Naive B cell (primary cell): ENCODE measurements at regions not wholly inside any gene's neighbourhood (a gene's known extent, or its start where the extent isn't known, plus 50 kb on each side); places are given as distances from the start of the nearest gene placed in this dataset.
"Not testable (repeated sequence)": the region's sequence is repeated elsewhere in the genome, so short reads cannot be mapped to it uniquely, and the experiment has no call there.

Experiments used
- ATAC-seq, 2 donors: fragments of 150-1000 bp; cut with Tn5 transposase; 2 replicates each; pipeline ENCODE4 v1.10.0; 2021; ENCODE audit warnings: low read depth in 2 of 2, mild to moderate bottlenecking in 2 of 2, moderate library complexity in 2 of 2
- DNase-seq: peaks from one replicate; pipeline ENCODE4 v3.0.0; 2022
- H3K27ac Mint-ChIP-seq, 6 donors: one replicate each; pipeline ENCODE4 v1.8.0; 2020 to 2022; ENCODE audit warnings: mild to moderate bottlenecking in 6 of 6, mixed read lengths in 6 of 6, moderate library complexity in 5 of 6, inconsistent platforms in 2 of 6
- H3K27me3 Mint-ChIP-seq, 3 donors: one replicate each; pipeline ENCODE4 v1.8.0; 2021 to 2022; ENCODE audit warnings: mixed read lengths in 3 of 3, mild to moderate bottlenecking in 1 of 3
- H3K36me3 Mint-ChIP-seq, 2 donors: one replicate each; pipeline ENCODE4 v1.8.0; 2020 to 2022; ENCODE audit warnings: mixed read lengths in 2 of 2, inconsistent platforms in 1 of 2, mild to moderate bottlenecking in 1 of 2
- H3K4me1 Mint-ChIP-seq, 3 donors: one replicate each; pipeline ENCODE4 v1.8.0; 2020 to 2022; ENCODE audit warnings: mixed read lengths in 3 of 3, inconsistent platforms in 1 of 3, mild to moderate bottlenecking in 1 of 3, moderate library complexity in 1 of 3
- H3K4me3 Mint-ChIP-seq, 8 donors: one replicate each; pipeline ENCODE4 v1.8.0; 2020 to 2022; ENCODE audit warnings: mild to moderate bottlenecking in 8 of 8, mixed read lengths in 8 of 8, moderate library complexity in 8 of 8, inconsistent platforms in 2 of 8
- H3K9me3 Mint-ChIP-seq, 7 donors: one replicate each; pipeline ENCODE4 v1.8.0; 2020 to 2022; ENCODE audit warnings: mixed read lengths in 7 of 7, mild to moderate bottlenecking in 5 of 7, inconsistent platforms in 2 of 7, moderate library complexity in 1 of 7

DNA sequence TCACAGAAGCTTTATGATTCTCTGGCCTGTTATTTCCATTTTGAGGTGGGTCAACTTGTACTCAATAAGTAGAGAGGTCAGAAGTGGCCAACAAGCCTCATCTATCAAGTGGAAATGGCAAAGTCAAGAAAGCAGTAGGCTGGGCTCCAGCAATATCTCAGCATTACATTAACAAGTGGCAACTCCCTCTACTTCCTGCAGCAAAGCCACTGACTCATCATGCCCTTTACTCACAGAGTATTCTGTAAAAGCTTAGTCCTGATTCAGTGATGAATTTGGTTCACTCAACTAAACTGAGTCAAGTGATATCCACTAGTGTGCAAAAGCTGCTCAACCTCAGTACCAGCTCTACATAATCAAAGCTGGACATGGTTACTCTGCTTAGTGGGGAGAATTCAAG lies 954.6 kb downstream of the EPHA3 start:
- Mint-ChIP-seq H3K27ac (no peak overlapping the region), H3K4me1 (no peaks in the 10 kb centered on the region), H3K27me3 (no peaks in the 10 kb centered on the region), H3K9me3 (peaks cover 0 to 4% (median 3%) of the 10 kb centered on the region in 7 donors), H3K4me3 (no peak overlapping the region), H3K36me3 (no peaks in the 10 kb centered on the region)
- ATAC-seq (no peak), DNase-seq (no peak)

DNA sequence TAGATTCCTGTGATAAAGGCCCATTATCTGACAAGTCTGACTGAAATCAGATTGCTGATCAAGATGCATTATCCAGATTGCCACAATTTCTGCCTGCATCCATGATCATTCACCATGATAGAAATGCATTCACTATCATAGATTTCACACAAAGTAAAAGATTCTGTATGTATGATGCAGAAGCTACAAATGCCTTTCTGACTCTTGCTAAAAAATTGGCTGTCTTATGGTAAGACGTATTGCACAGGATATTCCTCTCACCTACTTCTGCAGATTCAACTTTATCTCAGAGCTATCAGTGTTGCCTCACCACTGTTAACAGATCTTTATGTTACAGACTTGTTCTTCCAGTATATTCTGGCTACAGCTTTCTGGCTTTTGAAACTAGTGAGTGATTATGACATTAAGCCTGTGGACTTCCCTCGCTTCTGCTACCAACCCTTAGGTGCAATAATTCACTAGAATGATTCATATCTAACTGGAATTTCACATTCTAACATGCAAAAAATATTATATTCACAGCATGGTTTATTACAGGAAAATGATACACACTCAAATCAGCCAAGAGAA lies 955.3 kb downstream of the EPHA3 start:
- Mint-ChIP-seq H3K9me3 (peaks cover 0 to 4% (median 3%) of the 10 kb centered on the region in 7 donors), H3K36me3 (no peaks in the 10 kb centered on the region), H3K4me1 (no peaks in the 10 kb centered on the region), H3K27me3 (no peaks in the 10 kb centered on the region), H3K4me3 (no peak overlapping the region), H3K27ac (no peak overlapping the region)
- no peak for ATAC-seq
- DNase-seq, result no peak

- no peak overlapping the region for H3K27ac Mint-ChIP-seq
- peaks cover 0 to 9% (median 4%) of the 10 kb centered on the region in 7 donors for H3K9me3 Mint-ChIP-seq
- H3K4me1 Mint-ChIP-seq, result no peaks in the 10 kb centered on the region
- ATAC-seq (no peak), DNase-seq (no peak)
- no peaks in the 10 kb centered on the region for H3K36me3 Mint-ChIP-seq
- no peak overlapping the region for H3K4me3 Mint-ChIP-seq
- H3K27me3 Mint-ChIP-seq, result no peaks in the 10 kb centered on the region
These were observed 961.4 kb downstream of the EPHA3 start for GRCh38 chr3:90068783-90069182.

DNA sequence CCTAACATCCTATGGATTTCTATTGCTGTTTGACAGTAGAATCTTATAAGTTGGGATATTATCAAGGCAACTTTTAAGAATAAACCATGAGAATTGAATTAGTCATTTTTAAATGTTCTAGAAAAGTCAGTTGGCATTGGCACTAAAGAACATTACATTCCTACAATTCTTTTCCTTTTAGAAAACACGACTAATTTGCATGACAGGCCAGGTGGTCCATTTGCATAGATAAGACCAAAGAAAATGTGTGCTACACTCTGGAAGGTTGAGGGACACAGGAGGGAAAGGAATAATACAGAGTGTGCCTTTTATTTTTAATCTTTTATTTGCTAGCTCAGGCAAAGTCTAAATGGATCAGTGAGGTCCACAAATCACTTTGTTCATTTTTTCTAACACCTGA lies 962.3 kb downstream of the EPHA3 start:
- DNase-seq (no peak), ATAC-seq (no peak)
- Mint-ChIP-seq H3K27me3 (no peaks in the 10 kb centered on the region), H3K4me3 (no peak overlapping the region), H3K36me3 (no peaks in the 10 kb centered on the region), H3K27ac (no peak overlapping the region), H3K9me3 (peaks cover 0 to 9% (median 3%) of the 10 kb centered on the region in 7 donors), H3K4me1 (no peaks in the 10 kb centered on the region)

DNA sequence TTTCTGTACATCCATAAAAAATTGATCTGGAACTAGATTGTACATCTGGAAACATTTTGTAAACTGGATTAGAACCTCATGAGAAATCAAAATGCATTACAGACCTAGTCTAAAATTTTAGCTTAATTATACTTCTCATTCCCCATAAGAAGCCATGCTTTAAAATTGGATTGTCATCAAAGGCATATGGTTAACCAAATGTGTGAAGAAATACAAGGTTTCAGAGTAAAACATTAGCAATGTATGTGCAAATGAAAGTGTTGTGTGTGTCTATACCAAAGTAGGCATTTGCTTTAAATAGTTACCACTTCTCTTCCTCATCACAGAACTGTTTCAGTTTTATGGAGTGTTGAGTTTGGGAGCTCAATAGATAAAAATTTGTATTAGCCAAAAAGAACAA lies 968.7 kb downstream of the EPHA3 start:
- Mint-ChIP-seq H3K9me3 (peaks cover 0 to 9% (median 3%) of the 10 kb centered on the region in 7 donors), H3K27me3 (no peaks in the 10 kb centered on the region), H3K36me3 (no peaks in the 10 kb centered on the region), H3K27ac (no peak overlapping the region), H3K4me3 (no peak overlapping the region), H3K4me1 (no peaks in the 10 kb centered on the region)
- no peak for ATAC-seq
- DNase-seq, result no peak

DNA sequence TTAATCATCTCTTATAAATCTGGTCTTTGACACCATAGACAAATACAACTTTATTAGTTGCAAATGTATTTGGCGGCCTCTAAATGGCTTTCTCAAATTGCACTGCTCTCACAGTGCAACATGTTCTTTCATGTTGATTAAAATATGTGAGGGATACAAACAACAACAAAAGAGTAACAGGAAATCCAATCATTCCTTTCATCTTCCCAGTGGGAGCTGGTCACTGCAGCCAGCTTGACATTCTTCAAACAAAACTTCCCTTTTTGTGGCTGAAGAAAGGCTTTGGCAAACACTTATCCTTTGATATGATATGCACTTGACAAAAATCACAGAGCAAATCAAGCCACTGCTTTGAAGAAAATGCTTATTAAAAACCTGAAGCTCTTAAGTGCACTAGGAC lies 973.6 kb downstream of the EPHA3 start:
- Mint-ChIP-seq H3K27me3 (no peaks in the 10 kb centered on the region), H3K4me1 (no peaks in the 10 kb centered on the region), H3K36me3 (no peaks in the 10 kb centered on the region), H3K4me3 (no peak overlapping the region), H3K9me3 (peaks cover 0 to 2% (median 0%) of the 10 kb centered on the region in 7 donors), H3K27ac (no peak overlapping the region)
- DNase-seq, result no peak
- ATAC-seq, result no peak

DNA sequence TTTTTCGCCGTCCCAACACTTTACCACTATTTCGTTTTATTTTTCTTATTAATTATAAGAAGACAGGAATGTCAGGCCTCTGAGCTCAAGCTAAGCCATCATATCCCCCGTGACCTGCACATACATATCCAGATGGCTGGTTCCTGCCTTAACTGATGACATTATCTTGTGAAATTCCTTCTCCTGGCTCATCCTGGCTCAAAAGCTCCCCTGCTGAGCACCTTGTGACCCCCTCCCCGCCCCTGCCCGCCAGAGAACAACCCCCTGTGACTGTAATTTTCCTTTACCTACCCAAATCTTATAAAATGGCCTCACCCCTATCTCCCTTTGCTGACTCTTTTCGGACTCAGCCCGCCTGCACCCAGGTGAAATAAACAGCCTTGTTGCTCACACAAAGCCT lies 978.9 kb downstream of the EPHA3 start:
- not testable (repeated sequence) for H3K27ac Mint-ChIP-seq, H3K4me3 Mint-ChIP-seq, H3K9me3 Mint-ChIP-seq, H3K36me3 Mint-ChIP-seq, DNase-seq, H3K27me3 Mint-ChIP-seq, H3K4me1 Mint-ChIP-seq, ATAC-seq

- peaks cover 0 to 2% (median 0%) of the 10 kb centered on the region in 7 donors for H3K9me3 Mint-ChIP-seq
- H3K4me3 Mint-ChIP-seq, result no peak overlapping the region
- ATAC-seq (no peak), DNase-seq (no peak)
- H3K36me3 Mint-ChIP-seq, result no peaks in the 10 kb centered on the region
- H3K27ac Mint-ChIP-seq, result no peak overlapping the region
- no peaks in the 10 kb centered on the region for H3K4me1 Mint-ChIP-seq
- no peaks in the 10 kb centered on the region for H3K27me3 Mint-ChIP-seq
These were observed 980.3 kb downstream of the EPHA3 start for GRCh38 chr3:90087703-90088102.

DNA sequence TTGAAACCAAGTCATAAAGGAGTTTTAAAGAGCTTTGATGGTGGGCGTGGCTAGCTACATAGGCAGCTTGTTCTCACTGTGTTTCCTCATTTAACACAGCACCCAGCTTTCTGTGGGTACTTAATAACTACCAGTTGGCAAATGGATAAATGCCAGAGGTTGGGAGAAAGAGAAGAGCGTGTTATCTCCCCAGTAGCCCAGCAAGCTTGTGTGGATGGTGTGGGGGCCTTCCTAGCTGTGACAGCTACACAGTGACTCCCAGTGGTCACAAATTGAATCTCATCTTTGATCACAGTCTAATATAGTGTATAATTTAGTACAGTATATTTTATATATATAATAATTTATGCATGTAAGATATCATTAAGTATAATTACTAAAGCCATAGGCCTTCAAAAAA lies 984.1 kb downstream of the EPHA3 start:
- H3K4me3 Mint-ChIP-seq, result no peak overlapping the region
- ATAC-seq (peak in 1 of 2 donors; percentile 38), DNase-seq (no peak)
- H3K36me3 Mint-ChIP-seq, result no peaks in the 10 kb centered on the region
- no peaks in the 10 kb centered on the region for H3K27me3 Mint-ChIP-seq
- no peak overlapping the region for H3K27ac Mint-ChIP-seq
- no peaks in the 10 kb centered on the region for H3K4me1 Mint-ChIP-seq
- no peaks in the 10 kb centered on the region for H3K9me3 Mint-ChIP-seq

- no peaks in the 10 kb centered on the region for H3K4me1 Mint-ChIP-seq
- no peaks in the 10 kb centered on the region for H3K36me3 Mint-ChIP-seq
- H3K9me3 Mint-ChIP-seq, result no peaks in the 10 kb centered on the region
- H3K27me3 Mint-ChIP-seq, result no peaks in the 10 kb centered on the region
- H3K27ac Mint-ChIP-seq, result no peak overlapping the region
- ATAC-seq (no peak), DNase-seq (no peak)
- no peak overlapping the region for H3K4me3 Mint-ChIP-seq
These were observed 985.6 kb downstream of the EPHA3 start for GRCh38 chr3:90092994-90093393.

DNA sequence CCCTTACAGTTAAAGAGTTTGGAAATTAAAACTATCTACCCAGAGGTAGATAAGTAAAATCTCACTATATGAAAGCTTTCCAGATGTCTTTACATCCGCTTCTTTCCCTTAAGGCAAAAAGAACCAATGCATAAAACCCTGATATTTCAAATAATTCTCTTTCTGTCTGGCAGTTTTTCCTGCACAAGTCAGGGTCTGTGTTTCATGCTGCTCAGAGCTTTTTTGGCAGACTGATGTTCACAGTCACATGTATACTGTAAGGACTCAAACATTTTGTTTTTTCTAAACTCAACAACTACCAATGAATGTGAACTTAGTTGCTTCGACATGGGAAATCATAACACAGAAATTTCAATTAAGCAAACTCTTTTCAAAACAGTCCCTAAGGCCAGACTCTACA lies 988.4 kb downstream of the EPHA3 start:
- ATAC-seq (no peak), DNase-seq (no peak)
- Mint-ChIP-seq H3K27ac (no peak overlapping the region), H3K36me3 (no peaks in the 10 kb centered on the region), H3K27me3 (no peaks in the 10 kb centered on the region), H3K4me1 (no peaks in the 10 kb centered on the region), H3K4me3 (no peak overlapping the region), H3K9me3 (no peaks in the 10 kb centered on the region)

DNA sequence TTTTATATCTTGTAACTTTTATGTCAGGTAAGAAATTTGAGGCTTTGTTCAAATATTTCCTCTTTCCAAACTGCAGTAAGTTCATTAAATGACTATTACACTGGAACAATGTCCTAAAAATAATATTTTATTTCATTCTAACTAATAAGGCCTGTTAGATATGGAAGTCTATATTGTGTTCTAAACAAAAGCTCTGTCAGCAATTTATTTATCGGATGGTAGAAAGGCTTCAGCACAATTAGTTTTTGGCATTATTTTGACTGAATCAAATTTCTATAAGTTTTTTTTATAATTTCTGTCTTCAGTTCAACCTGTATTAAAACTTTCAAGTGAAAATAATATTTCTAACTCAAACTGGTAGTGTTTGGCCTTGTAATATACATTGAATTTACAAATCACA lies 992.1 kb downstream of the EPHA3 start:
- H3K27ac Mint-ChIP-seq, result no peak overlapping the region
- H3K9me3 Mint-ChIP-seq, result no peaks in the 10 kb centered on the region
- no peaks in the 10 kb centered on the region for H3K36me3 Mint-ChIP-seq
- no peaks in the 10 kb centered on the region for H3K4me1 Mint-ChIP-seq
- H3K4me3 Mint-ChIP-seq, result no peak overlapping the region
- ATAC-seq (no peak), DNase-seq (no peak)
- no peaks in the 10 kb centered on the region for H3K27me3 Mint-ChIP-seq

GRCh38 chr3:90102146-90102545 lies 994.7 kb downstream of the EPHA3 start:
- Mint-ChIP-seq H3K27ac (no peak overlapping the region), H3K4me3 (no peak overlapping the region), H3K9me3 (peaks cover 0 to 15% (median 3%) of the 10 kb centered on the region in 7 donors), H3K36me3 (no peaks in the 10 kb centered on the region), H3K4me1 (no peaks in the 10 kb centered on the region), H3K27me3 (no peaks in the 10 kb centered on the region)
- no peak for DNase-seq
- no peak for ATAC-seq

GRCh38 chr3:90121326-90121725 lies 1013.9 kb downstream of the EPHA3 start:
- H3K9me3 Mint-ChIP-seq, result peaks cover 0 to 13% (median 6%) of the 10 kb centered on the region in 7 donors
- DNase-seq (no peak), ATAC-seq (no peak)
- no peak overlapping the region for H3K4me3 Mint-ChIP-seq
- no peak overlapping the region for H3K27ac Mint-ChIP-seq
- H3K27me3 Mint-ChIP-seq, result no peaks in the 10 kb centered on the region
- H3K36me3 Mint-ChIP-seq, result no peaks in the 10 kb centered on the region
- H3K4me1 Mint-ChIP-seq, result no peaks in the 10 kb centered on the region

DNA sequence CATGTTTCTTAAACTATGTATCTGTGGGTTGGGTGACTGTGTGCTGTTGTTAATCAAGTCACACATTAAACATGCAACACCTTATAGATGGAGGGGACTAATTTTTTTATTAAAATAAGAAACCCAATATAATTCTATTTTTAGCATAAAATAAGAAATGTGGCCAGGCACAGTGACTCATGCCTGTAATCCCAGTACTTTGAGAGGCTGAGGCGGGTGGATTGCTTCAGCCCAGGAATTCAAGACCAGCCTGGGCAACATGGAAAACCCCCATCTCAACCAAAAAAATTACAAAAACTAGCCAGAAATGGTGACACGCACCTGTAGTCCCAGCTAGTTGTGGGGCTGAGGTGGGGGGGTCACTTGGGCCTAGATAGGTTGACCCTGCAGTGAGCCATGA lies 1021.0 kb downstream of the EPHA3 start:
- Mint-ChIP-seq H3K4me3 (no peak overlapping the region), H3K27ac (no peak overlapping the region), H3K27me3 (no peaks in the 10 kb centered on the region), H3K4me1 (no peaks in the 10 kb centered on the region), H3K9me3 (peaks cover 6 to 20% (median 10%) of the 10 kb centered on the region in 7 donors), H3K36me3 (no peaks in the 10 kb centered on the region)
- ATAC-seq, result no peak
- no peak for DNase-seq
